Vagina (tissue), 2 donors: ENCODE measurements at regions not wholly inside any gene's neighbourhood (a gene's known extent, or its start where the extent isn't known, plus 50 kb on each side); places are given as distances from the start of the nearest gene placed in this dataset.

Experiments used
- POLR2A ChIP-seq, 2 donors: fragments of 450-650 bp; IDR thresholded peaks; one replicate each; pipeline ENCODE4 v1.6.1; 2017; ENCODE audit warnings: antibody characterized with exemption in 2 of 2, mild to moderate bottlenecking in 2 of 2, moderate library complexity in 2 of 2
- POLR2AphosphoS5 ChIP-seq, 2 donors: sonication (generic); formaldehyde crosslinking; IDR thresholded peaks; one replicate each; pipeline ENCODE4 v1.9.0; 2017; ENCODE audit warnings: antibody characterized with exemption in 2 of 2, mild to moderate bottlenecking in 2 of 2, low read depth in 1 of 2; ENCODE audit not compliant: insufficient read depth in 1 of 2
- TF ChIP-seq, protein P1 (sequence below), 3 experiments: fragments of 450-650 bp in 2 of 3; fragments of 200-600 bp in 1 of 3; sonication (generic) in 1 of 3; IDR thresholded peaks; one replicate each; pipeline ENCODE4 v1.5.1; 2017 to 2019; ENCODE audit warnings: antibody characterized with exemption in 3 of 3, mild to moderate bottlenecking in 2 of 3, moderate library complexity in 2 of 3

DNA sequence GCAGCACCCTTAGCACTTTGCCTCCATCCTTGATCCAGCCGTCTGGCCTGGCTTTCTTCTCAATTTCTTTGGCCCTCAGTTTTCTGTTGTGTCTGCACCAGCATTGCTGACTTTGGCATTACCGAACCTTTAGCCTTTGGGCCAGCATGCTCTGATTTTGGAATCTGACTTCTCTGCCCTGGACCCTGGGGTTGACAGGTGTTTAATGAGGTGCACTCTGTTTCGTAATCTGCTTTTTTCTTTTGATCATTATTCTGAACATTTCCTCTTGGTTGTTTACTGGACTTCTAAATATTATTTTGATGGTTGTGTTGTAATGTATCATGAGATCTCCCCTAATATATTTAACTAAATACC lies 71.5 kb upstream of the ENPP6 start:
- TF ChIP-seq POLR2A (IDR thresholded peaks at IDR 0.05) (no peak), POLR2AphosphoS5 (IDR thresholded peaks at IDR 0.05; ENCODE audit: insufficient read depth in 1 of 2, low read depth in 1 of 2) (no peak)
- TF ChIP-seq, protein P1, sequence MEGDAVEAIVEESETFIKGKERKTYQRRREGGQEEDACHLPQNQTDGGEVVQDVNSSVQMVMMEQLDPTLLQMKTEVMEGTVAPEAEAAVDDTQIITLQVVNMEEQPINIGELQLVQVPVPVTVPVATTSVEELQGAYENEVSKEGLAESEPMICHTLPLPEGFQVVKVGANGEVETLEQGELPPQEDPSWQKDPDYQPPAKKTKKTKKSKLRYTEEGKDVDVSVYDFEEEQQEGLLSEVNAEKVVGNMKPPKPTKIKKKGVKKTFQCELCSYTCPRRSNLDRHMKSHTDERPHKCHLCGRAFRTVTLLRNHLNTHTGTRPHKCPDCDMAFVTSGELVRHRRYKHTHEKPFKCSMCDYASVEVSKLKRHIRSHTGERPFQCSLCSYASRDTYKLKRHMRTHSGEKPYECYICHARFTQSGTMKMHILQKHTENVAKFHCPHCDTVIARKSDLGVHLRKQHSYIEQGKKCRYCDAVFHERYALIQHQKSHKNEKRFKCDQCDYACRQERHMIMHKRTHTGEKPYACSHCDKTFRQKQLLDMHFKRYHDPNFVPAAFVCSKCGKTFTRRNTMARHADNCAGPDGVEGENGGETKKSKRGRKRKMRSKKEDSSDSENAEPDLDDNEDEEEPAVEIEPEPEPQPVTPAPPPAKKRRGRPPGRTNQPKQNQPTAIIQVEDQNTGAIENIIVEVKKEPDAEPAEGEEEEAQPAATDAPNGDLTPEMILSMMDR (IDR thresholded peaks at IDR 0.05), result no peak
